ENCODE measurements at regions not wholly inside any gene's neighbourhood (a gene's known extent, or its start where the extent isn't known, plus 50 kb on each side); places are given as distances from the start of the nearest gene placed in this dataset.
"Not testable (repeated sequence)": the region's sequence is repeated elsewhere in the genome, so short reads cannot be mapped to it uniquely, and the experiment has no call there.

DNA sequence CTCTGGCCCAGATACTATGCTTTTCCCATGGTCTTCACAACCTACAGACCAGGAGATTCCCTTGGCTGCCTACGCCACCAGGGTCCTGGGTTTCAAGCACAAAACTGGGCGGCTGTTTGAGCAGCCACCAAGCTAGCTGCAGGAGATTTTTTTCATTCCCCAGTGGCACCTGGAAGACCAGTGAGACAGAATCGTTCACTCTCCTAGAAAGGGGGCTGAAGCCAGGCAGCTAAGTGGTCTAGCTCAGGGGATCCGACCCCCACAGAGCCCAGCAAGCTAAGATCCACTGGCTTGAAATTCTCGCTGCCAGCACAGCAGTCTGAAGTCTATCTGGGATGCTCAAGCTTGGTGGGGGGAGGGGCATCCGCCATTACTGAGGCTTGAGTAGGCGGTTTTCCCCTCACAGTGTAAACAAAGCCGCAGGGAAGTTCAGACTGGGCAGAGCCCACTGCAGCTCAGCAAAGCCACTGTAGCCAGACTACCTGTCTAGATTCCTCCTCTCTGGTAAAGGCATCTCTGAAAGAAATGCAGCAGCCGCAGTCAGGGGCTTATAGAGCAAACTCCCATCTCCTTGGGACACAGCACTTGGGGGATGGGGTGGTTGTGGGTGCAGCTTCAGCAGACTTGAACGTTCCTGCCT, 168.7 kb upstream of the ADAMTSL1 start:
- not testable (repeated sequence) for DNase-seq

DNA sequence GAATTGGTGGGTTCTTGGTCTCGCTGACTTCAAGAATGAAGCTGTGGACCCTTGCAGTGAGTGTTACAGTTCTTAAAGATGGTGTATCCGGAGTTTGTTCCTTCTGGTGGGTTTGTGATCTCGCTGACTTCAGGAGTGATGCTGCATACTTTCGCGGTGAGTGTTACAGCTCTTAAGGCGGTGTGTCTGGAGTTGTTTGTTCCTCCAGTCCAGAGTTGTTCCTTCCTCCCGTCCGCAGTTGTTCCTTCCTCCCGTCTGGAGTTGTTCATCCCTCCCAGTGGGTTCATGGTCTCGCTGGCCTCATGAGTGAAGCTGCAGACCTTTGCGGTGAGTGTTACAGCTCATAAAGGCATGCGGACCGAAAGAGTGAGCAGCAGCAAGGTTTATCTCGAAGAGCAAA, 159.6 kb upstream of the ADAMTSL1 start:
- no peak for DNase-seq

DNA sequence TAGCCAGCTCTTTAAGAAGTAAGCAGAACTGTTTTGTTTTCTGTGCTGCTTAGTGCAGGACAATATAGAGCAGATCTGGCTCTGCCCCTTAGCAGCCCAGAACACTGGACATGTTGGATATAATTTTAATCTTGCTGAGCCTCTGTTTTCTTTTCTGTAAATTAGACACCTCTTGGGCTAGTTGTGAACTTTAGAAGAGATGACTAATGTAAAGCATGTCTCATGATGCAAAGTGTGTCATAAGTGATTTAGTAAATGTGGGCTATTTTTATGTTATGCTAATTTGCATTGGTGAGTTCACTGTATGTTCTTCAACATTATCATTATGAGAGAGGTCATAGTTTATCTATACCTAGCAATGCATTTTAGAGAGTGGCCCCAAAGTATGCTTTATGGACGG, 156.1 kb upstream of the ADAMTSL1 start:
- no peak for DNase-seq

DNA sequence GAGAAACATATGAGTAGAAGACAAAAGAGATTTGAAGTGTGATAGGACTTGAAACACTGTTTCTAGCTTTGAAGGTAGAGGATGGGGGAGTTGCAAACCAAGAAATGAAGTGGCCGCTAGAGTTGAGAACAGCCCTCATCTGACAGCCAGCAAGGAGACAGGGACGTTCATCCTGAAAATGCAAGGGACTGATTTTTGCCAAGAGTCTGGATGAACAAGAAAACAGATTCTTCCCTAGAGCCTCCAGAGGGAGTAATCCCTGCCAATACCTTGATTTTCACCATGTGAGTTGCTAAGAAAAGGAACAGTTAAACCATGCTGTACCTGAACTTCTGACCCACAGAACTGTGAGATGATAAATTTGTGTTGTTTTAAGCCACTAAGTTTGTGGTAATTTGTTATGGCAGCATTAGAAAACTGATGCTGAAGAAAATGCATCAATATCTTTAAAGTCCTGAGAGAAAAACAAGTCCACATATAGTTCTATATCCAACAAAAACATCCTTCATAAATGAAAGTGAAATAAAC, 154.0 kb upstream of the ADAMTSL1 start:
- no peak for DNase-seq

DNA sequence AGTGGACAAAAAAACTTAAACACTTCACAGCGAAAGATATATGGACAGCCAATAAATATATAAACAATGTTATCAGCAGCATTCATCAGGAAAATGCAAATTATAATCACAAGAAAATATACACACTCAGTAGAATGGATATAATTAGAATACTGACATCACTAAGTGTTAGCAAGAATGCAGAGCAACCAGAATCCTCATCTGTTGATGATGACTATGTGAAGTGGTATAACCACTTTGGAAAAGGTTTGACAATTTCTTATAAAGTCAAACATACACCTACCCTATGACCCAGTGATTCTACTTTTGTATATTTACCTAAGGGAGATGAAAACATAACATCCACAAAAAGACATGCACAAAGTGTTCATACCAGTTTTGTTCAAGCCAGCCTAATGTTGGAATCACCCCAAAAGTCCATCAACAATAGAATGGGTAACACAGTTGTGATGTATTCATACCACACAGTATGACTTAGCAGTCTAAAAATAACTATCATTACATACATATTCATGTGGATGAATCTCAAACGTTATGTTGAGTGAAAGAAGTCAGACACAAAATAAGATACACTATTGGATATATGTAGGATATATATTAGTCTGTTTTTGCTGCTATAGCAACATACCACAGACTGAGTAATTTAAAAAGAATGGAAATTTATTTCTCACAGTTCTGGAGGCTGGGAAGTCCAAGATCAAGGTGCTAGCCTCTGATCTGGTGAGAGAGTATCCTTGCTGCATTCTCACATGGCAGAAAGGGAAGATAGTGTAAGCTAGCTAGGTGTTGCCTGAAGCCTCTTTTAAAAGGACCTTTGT, 148.8 kb upstream of the ADAMTSL1 start:
- no peak for DNase-seq

DNA sequence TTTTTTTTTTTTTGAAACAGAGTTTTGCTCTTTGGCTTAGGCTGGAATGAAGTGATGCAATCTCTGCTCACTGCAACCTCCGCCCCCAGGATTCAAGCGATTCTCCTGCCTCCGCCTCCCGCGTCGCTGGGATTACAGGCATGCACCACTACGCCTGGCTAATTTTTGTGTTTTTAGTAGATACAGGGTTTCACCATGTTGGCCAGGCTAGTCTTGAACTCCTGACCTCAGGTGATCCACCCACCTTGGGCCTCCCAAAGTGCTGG, 148.3 kb upstream of the ADAMTSL1 start:
- not testable (repeated sequence) for DNase-seq

DNA sequence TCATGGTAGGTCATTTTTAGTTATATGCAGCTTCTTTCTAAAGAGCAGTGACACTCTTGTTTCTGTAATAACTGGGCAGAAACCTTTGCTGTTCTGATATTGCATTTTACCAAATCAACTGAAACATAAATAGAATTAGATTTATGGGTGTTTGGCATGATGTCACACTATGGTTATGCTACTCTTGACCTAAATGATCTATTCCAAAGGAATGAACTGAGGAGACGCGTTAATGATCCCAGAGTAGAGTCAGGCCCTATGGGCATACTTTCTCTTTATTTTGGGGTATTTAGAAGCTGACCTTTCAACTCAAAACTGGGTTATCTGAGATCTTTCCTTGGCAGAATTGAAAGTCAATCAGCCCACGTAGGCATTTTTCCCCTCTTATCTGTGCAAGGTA, 146.8 kb upstream of the ADAMTSL1 start:
- no peak for DNase-seq

DNA sequence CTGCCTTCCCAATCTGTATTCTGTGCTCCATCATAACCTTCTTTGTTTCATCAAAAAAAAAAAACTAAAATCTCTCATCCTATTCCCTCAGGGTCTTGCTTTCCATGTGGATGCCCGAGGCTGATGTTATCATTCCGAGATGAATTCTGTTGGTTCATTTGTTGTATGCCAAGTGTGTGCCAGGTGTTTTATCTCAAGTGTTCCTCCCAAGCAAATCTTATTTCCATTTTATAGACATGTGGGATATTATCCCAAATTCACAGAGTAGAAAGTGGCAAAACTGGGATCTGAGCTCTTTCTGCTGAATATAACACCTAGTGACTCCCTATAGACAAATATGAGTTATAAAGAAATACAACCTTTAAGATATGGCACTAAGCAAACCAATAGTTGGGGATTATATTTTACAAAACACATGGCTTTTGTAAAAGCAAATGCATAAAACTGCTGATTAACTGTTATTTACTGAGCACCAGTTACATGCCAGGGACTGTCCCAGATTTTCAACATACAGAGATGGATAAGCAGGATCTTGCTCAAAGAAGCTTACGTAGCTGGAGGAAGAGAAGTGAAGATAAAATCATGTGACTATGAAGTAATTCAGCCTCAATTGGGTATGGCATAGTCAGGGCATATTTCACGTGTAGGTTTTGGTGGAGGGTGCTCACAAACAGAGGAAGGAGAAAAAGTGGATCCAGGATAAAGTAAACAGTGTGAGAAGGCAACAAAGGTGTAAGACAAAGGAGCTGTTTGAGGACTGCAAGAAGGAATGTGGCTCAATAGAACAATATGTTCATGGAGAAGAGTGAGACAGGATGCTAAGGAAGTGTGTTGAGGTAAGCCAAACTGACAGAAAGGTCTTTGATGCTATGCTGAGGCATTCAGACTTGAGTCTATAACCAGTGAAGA, 143.3 kb upstream of the ADAMTSL1 start:
- DNase-seq: no peak

DNA sequence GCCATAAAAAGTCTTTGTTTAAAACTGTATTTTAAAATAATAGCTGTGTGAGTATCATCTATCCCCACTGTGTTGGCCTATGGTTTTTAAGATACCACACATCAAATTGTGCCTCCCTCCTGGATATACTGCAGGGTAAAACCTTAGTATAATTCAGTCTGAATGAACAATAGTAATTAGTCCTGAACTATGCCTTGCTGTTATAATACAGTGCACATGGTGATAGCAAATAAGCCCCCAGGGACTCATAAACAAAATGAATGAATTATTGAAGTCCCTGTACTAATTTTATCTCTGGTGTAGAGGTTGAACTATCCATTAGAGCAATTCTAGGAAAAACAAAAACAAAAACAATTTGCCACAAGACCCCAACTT, 142.7 kb upstream of the ADAMTSL1 start:
- DNase-seq: no peak

DNA sequence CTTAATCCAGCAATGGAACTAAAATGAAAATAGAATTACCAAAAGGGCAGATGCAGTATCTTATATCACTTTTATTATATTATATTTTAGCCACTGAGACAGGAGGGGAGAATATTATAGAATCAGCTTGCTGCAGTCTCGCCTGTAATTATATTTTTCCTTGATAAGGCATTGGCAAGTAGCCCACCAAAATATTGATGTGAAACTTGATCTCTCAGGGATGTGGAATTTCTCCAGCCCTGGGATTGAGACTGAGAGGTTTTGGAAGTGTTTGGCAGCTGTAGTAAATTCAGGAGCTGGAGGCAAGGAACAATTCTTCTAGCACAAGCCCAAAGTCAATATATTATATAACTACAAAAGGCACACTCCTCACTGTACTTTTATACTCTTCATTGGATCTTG, 142.1 kb upstream of the ADAMTSL1 start:
- DNase-seq: no peak

DNA sequence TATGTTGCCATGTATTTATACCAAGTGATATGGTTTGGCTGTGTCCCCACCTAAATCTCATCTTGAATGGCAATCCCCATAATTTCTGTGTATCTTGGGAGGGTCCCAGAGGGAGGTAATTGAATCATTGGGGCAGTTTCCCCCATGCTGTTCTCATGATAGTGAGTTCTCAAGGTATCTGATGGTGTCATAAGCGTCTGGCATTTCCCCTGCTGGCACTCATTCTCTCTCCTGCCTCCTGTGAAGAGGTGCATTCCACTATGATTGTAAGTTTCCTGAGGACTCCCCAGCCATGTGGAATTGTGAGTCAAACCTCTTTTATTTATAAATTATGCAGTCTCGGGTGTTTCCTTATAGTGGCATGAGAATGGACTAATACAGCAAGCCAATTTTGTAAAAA, 140.8 kb upstream of the ADAMTSL1 start:
- DNase-seq: no peak

DNA sequence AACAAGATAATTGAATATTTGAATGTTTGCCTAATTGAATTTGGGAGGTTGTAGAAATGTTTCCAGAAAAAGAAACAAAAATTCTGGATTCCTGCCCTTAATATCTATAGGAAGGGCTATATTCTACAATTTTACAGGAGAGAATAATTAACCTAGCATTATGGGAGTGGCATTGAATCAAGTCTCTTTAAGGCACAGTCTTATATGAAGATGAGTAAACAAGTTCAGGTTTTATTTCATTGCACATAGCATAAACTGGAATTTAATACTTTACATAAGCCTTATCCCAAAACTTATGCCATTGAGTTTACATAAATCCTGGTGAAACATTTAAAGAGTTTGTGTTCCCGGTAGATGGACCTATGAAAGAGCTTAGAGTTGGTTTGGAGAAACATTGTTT, 138.1 kb upstream of the ADAMTSL1 start:
- DNase-seq: no peak

DNA sequence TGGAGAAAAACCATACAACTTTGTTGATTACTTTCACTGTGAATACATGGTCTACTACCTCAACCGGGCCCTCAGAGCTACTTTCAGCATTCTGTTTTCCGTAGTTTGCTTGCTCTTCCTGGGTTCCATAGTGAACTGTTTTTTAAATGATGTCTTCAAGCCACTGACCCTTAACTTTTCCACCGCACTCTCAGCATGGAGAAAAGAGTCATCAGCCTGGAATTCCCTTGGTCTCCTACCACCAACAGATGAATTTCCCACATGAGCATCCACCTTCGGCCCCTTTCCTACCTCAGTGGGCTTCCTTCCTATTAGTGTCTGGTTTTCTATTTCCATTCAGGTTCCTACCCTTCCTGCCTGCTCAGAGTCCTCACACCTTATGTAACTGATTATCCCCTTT, 135.9 kb upstream of the ADAMTSL1 start:
- DNase-seq: no peak

DNA sequence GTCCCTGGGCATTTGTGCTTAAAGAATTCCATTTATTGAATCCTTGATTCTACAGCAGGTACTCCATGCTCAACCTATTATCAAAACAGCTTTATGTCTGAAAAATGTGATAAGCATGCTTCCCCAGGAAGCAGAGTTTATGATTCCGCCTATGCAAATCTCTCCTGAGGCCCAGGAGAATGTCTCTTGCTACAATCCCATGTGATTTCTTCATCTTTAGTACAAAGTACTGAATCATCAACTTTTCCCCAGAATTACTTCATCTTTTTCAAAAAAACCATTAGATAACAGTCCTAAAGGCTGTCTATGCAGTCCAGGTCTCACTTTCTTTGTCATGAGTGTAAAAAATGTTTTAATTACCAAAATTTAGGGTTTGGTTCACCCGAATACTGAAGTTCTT, 130.2 kb upstream of the ADAMTSL1 start:
- DNase-seq: no peak

DNA sequence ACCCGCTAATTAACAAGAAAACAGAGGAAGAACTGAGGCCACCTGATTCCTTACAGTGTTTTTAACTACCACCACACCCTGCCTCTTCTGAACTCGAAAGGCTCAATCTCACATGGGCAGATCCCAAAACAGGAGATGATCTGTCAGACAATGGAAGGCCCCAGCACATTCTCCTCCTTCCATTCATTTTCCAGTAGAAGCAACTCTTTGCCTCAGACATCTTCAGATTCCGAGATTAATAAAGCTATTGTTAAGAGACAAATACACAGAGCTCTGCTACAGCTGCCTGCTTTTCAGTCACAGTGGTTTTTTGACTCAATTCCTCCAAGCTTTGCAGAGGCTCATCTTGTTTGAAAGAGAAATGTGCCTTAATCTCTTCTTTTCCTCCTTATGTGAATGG, 127.2 kb upstream of the ADAMTSL1 start:
- DNase-seq: no peak

DNA sequence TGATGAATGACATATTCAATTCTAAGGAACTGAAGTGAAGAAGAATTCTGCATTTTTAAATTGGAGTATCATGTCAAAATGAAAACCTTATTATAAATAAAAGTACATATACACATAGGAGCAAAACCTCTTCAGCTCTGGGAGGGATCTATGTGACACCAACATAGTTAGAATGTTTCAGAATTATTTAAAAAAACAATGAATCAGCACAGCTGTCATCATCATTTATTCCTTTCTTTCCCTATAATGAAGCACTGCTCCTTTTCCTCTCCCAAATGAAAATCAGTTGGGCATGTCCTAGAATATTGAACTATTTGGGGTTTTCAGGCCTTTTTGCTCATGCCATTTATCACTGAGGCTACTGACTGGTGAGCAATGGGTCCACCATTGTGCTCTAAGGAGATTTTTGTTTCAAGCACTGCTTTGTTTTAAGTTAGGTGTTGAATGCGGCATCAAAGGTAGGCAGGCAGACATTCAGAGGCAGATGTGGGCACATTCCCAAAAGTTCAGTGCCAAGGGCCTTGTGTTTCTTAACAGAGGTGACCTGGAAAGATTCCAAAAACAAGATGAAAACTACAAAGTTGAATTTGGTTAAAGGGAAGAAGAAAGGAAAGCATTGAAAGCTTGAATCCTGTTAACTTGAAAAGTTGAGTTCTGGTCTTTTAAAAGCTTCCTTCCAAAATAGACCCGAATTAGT, 126.4 kb upstream of the ADAMTSL1 start:
- no peak for DNase-seq

DNA sequence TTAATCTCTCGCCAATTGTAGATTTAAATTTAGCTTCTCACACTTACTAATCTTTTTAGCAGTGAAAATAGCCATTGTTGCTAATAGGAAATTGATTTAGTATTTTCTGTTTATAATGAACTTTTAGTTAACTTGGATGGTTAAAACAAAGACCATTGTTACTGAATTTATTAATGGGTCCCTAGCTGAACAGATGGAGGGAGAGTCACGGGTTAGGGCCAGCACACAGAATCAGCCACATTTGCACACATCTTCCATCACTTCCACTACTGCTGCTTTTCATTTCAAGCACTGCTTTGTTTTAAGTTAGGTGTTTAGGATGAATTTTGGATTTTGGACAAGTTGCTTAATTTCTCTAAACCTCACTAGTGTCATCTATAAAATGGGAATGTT, 125.9 kb upstream of the ADAMTSL1 start:
- no peak for DNase-seq

DNA sequence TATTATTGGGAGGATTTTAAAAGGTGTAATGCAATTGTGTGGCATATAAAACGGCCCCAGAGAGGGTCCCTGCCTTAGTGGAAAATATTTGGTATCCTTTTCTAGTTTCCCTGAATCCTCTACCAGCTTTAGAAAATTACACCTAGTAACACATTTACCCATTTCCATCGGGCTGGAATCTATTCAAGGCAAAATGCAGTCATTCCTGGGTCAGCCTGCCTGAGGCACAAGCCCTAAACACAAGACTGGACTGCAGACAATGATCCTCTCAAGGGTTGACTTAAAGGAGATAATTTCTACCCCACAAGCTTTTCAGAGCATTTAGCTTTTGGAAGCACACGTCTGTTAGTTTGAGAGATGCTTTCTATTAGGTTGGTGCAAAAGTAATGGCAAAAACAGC, 124.4 kb upstream of the ADAMTSL1 start:
- no peak for DNase-seq

DNA sequence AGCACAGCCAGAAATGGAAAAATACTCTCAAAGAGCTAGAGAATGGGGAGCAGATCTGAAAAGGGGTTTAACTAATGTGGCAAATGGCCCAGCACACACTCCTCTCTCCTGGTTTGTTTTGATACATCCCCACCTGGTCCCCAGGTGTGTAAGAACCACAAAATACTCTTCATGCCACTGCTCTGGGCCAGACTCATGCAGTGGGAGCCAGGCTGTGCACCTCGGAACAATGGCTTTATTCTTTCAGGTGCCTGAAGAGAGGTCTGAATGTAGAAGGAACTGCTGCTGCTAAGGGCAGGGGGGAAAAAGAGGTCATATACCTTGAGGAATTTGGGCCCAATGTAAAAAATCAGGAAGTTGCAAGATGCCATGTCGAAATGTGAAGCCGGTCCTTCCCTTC, 123.9 kb upstream of the ADAMTSL1 start:
- no peak for DNase-seq

DNA sequence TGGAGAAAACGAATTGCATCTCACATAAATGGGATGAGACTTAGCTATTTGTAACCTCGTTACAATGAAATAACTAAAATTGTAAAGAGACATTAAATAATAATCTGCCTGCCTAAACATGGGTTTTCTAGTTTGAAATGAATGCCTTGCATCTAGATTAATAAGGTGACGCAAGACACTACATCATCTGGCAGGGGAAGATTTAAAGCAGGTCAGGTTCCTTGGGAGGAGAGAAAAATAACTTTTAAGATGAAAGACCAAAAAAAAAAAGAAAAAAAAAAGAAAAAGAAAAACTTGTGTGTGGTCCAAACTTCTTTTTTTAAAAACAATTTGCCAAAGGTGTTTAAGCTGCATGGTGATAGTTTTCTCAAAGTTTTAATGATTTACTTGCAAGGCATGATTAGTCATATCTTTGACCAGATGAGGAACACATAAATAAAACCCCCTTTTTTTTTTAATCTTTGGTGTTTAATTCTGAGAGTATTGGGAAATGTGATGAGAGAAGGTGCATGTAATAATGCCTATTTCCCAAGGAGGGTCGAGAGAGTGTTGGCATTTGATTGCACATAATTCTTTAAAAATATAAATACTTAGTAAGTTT, 122.9 kb upstream of the ADAMTSL1 start:
- DNase-seq: no peak

DNA sequence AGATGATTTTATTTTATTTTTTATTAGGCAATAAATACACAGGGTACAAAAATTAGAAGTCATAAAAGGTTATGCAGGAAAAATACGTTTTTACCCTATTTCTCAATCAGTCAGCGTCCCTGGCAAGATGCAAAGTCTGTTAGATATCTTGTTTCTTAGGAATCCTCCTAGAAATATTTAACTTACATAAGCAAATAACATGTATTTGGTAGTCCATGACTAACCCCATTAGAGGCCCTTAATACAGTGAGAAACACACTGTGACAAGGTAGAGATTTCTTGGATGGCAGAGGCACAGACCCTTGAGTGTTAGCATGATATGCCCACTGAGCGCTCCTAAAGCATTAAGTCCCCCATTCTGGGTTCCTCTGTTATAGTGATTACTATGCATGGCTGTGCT, 121.2 kb upstream of the ADAMTSL1 start:
- no peak for DNase-seq

DNA sequence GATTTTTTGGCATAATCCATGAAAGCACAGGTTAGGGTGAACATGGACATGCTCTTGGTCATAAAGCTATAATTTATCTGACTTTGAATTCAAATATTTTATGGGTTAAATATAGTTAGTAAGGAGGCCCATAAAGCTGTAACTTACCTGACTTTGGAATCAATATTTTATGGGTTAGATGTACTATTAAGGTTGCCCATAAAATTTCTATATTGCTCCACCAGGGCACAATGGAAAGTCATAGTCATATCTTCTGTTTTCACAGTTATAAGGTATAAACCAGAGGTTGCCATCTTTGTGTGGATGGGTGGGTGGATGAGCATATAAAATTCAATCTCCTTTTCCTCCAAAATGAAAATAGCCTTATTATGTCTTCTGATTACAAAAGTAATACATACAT, 120.5 kb upstream of the ADAMTSL1 start:
- no peak for DNase-seq

DNA sequence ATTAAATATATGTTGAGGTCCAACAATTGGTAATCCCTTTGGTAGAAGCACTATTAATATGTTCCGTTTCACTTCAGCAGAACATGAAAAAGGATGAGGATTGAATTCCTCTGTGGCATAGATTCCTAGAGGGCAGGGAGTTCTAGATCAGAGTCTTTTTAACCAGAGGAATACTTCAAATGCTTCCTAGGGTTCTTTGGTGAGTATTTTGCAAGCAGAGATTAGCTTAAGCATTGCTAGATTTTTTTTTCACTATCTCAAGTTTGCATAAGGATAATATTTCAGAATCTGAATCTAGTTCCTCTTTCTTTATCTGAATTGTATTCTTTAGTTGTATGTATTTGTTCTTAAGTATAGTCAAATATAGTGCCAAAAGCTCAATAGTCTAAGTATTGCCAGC, 116.6 kb upstream of the ADAMTSL1 start:
- no peak for DNase-seq

Measured in NK-92 treated with Interleukin-12 subunit alpha and Interleukin-12 subunit beta, amount 100 ng/mL, for 24 hours (cell line).